ELF-1 (cell line): ENCODE measurements at regions not wholly inside any gene's neighbourhood (a gene's known extent, or its start where the extent isn't known, plus 50 kb on each side); places are given as distances from the start of the nearest gene placed in this dataset.

Experiments
- DNase-seq: peaks from one replicate; pipeline ENCODE4 v3.0.0-alpha.2; 2016; ENCODE audit warnings: low read depth, low spot score

- no peak for DNase-seq
These were observed 52.1 kb upstream of the FREM1 start for GRCh38 chr9:14962193-14962882.

- peak; percentile 32 for DNase-seq
These were observed 51.3 kb upstream of the FREM1 start for GRCh38 chr9:14961372-14962068.

- DNase-seq: no peak
These were observed 50.7 kb upstream of the FREM1 start for GRCh38 chr9:14960881-14961280.
